HG03060 (cell line): ENCODE measurements at regions not wholly inside any gene's neighbourhood (a gene's known extent, or its start where the extent isn't known, plus 50 kb on each side); places are given as distances from the start of the nearest gene placed in this dataset.
A peak's percentile ranks its signal among the peaks of the same experiment; 100 is the strongest.
"Not testable (repeated sequence)": the region's sequence is repeated elsewhere in the genome, so short reads cannot be mapped to it uniquely, and the experiment has no call there.

Experiments used
- ATAC-seq: cut with Tn5 transposase; IDR thresholded peaks from one replicate; pipeline ENCODE4 v1.9.1; 2021; ENCODE audit warnings: low read depth, moderate number of reproducible peaks; ENCODE audit not compliant: unreplicated experiment

DNA sequence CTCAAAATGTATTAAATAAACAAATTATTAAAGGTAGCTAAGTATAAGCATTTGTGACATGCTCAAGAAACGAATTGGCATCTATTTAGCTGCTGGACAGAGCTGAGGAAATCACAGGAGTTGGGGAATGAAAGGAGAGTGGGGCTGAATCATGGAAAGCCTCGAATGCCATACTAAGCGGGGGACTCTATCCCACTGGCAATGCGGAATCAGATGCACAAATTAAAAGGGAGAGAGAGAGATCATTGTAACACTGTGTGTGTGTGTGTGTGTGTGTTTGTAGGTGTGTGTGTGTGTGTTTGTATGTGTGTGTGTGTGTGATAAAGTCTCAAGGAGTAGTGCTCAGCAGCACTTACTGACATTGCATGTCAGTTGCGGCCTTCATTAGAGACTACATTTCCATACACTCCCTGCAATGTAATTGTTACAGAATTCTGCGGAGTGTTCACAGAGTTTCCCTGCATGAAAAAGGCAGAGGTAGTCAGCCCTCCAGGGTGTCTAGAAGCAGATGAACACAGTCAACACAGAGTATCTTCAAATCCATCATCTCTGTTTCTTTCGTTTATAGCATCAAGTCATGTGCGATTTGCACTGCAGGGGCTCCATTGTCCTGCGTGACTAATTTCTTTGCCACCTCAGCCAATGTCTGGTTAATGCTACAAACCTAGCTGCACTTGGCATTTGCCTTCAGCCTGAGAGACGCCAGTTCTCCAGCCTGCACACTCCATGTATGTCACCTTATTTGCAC is 111.7 kb upstream of the CYRIA start:
- no peak for ATAC-seq

DNA sequence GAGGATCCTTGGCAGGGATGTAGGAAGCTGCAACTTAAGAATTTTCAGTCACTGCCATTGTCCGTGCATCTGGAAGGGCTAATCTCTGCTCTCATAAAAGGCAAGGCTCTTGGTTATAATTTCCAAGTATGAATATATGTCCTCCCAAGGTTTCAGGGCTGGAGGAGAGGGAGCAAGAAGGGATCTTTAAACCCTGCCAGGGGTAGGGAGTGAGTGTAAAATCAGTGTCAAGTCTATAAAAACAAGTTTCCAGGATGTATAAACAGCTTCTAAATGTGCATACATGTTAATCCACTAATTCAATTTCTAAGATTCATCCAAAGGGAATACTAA is 110.2 kb upstream of the CYRIA start:
- no peak for ATAC-seq

DNA sequence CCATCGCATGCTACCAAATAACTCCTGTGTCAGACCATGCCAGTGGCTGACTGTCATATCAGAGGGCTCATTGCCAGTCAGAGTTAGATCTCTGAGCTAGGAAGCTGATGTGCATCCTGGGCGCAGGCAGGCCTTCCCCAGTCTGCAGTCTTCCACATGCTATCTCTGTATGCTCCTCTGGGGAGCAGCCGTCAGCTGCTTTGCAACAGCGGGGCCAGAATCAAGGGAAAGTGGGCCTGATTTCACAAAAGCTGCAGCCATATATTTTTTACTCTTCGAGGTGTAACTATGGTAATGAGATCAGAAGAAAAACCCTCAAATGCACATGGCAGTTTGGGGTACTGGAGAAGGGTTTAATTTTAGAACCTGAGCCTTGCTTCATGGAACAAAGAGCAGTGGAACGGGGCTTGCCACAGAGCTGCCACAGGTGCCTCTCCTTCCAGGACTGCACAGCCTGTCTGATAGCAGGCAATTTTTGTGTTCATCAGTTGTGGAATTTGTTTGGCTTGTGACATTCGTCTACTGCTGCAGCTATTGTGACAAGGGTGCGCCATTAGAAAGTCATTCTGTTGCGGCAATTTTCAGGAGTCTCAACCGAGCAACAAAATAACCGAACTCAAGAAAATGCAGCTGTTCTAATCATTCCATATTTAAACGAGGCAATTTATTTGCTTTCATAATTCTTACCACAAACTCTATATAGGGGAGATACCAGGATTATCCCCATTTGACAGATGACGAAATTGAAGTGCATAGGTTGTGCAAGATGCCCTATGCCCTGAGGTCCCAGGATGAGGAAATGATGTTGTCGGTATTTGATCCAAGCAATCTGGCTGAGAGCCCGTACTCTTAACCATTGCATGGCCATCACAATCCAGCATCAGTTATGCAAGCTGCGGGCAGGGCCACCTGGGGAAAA is 109.6 kb upstream of the CYRIA start:
- no peak for ATAC-seq

DNA sequence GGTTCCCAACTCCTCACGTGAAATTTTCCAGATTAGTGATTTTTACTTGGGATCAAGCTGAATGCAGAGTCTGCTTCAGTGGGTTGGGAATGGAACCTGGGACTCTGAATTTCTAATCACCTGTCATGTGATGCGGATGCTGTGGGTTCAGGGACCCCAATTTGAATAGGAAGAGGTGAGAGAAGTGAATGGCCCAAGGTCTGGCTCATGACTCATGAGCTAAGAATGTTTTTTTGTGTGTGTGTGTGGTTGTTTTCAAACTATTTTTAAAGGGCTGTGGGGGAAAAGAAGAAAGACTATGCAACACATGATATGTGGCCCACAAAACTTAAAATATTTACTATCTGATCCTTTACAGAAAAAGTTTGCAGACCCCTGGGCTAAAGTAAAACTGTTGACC is 108.5 kb upstream of the CYRIA start:
- ATAC-seq: no peak

DNA sequence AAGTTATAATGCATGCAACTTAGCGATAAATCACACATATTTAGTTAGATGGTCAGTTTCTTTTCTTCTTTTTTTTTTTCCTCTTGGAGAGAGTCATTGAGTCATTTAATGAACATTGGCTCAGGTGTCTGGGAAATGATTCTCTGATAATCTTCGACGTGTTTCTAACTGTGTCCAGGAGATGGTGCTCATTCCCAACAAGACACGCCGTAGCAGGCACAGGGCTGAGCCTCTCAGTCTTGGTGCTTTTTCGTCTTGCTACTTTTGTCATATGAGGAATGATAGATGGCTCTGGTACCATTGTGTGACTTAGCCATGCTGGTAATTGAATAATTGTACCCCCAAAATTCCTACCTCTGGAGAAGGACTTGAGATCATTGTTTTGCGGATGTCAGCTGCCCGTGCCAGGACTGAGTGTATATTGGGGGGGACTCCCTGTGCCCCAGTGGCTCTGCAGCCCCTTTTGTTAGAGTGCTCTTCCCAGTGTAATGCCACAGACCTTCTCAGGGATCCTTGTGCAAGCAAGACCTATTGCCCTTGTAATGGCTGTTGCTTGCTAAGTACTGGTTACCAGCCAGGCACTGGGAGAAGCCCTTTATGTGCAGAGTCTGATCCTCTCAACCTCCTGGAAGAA is 107.6 kb upstream of the CYRIA start:
- ATAC-seq: no peak

DNA sequence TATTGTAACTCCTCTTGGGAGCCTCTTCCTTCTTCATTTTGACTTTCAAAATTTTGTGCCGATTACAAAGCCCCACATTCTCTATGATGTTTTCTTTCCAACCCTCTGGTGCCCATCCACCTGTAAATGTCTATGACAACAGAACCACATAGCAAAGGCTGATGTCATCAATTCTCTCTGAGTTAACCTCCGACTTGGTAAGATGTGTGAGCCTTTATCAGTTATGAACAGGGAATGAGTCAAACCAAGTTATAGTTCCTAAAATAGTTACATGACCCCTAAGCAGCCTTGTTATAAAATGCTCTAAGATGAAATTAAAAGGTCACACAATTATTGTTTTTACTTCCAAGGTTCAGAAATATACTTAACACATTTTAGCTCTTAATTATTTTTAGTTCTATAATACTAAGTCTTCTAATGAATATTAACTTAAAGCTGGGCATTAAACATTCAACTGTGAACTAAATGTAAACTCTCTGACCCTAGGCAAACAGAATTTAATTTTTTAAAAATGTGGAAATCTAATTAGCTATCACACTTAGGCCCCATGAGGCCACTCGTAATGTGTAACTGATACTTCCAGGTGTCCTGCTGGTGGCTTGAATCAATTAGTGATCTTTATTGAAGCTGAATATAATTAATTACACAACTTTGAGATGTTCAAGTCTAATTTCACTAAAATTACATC is 102.3 kb upstream of the CYRIA start:
- no peak for ATAC-seq

DNA sequence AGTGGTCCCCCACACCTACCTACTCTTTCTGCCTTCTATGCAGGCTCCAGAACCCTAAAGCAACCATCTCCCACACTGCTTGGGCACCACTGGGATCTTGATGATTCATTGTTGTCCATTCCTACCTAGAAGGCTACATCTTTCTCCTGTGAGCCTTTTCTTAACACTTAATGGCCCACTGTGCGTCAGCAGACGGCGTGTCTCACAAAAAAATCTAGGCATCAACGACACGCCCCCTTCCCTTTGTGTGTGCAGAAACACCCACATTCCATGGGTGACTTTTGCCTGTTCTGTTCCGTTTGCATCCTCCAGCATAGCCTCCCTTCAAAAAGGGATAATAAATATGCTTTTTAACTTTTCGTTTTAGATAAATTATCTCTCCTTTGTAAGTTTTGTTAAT is 99.7 kb upstream of the CYRIA start:
- ATAC-seq: no peak

DNA sequence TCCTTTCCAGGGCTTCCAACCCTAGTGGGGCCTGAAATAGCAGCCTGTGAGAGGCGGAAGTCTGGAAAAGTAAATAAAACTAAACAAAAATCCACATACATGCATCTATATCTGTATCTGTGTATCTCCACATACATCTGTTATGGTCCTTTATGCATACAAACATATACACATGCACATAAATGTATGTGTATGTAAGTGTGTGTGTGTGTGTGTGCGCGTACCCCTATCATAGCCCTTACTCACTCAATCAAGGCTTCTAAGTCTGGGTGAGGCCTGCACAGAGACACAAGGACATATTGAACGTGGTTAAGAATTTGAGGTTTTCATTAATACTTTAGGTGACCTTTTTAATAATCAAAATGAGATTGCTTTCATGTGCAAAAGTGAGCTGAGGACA is 98.9 kb upstream of the CYRIA start:
- ATAC-seq: no peak

DNA sequence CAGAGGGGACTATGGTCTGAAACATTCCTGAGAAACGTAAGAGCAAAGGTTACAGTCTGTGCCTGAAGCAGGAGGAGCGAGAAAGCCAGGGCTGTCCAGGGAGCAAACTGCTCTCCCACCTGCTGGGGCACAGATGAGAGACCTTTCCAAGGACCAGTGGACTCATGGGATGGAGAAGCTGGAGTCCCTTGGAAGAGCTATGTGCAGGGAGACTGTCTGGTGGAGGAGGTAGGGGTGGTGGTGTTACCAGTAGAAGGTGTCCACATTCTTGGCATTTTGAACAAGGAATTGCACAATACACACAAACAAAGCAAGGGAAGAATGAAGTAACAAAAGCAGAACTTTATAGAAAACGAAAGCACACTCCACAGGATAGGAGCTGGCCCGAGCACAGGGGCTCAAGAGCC is 97.9 kb upstream of the CYRIA start:
- ATAC-seq: no peak

DNA sequence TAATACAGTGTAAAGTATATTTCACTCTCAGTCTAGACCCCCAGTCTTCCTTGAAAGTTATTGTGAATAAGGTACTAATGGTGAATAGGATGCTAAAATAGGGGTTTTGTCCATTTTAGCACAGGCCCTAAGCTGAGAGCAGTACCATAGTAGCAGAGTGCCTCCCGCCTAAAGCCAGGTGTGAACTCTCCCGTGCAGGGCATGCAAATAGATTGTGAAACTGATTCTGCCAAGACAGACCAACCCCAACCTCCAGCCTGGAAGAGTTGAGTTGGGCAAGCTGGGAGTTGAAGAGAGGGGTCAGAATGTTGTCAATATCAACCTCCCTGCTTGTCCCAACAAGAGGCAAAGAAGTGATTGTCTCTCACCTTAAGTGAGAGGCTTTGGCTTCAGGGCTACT is 97.4 kb upstream of the CYRIA start:
- no peak for ATAC-seq

DNA sequence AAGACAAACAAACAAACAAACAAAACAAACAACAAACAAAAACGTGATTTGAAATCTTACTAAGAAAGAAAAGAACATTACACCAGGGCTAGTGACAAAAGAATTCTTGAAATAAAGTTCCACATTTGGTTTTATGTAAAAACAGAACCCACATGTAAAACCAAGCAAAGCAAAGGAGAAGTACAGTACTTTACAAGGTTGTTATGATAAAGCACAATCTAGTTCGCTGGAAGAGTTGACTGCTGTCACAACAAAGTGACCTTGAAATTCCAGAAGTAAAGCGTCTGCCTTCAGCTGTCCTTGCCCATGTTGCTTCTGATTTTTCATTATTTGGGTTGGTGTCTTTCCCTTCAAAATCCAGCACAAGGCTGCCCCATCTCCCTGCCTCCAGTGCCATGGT is 94.8 kb upstream of the CYRIA start:
- ATAC-seq: no peak

DNA sequence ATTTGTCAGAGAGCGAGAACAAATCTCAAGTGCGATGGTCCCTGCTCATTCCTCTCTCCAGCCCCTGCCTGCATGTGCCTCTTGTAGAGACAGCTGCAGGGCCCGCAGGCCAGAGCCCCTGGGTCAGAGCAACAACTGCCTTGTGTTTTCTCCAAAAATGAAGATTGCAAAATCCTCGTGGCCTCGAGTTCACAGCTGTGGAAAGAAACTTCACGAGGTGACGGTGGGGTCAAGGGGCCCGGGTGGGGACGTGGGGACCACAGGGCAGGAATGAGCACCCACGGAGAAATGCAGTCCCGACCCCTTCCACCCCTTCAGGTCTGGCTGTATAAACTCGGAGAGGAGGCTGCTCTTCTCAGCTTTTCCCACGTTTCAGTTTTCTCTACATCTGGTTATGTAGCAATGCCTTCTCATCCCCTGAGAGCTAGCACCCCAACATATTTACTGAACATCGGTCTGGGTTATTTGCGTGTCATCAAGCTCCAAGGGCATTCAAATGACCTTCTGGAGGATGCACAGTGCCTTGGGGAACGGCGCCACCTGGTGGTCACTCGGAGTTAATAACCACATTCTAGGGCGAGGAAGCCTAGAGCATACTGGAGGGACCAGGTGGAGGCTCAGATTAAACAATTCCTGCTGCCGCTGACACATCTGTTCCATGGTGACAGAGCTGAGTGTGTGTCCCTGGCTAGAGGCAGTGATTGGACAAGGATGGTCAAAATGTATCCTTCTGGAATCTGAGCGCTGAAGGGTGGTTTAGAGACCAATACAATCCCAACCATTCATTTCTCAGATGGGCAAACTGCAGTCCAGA is 91.4 kb upstream of the CYRIA start:
- ATAC-seq: peak; percentile 86

DNA sequence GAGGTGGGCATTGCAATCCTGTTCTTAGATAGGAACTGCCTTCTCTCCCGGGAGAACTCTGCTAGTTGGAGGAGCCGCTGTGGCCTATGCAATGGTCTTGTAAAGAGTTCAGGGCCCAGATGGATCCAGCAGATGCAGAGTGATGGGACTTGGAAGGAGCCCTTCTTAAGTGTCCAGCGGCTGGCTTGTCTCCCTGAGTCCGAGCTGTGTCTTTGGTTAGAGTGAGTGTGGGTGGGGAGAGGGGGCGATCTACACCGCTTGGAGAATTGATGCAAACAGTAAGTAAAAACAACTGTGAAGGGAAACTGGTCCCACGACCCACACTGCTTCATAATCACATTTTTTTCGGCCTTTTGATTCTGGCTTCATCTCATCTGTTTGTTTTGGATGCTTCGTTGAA is 89.8 kb upstream of the CYRIA start:
- no peak for ATAC-seq

DNA sequence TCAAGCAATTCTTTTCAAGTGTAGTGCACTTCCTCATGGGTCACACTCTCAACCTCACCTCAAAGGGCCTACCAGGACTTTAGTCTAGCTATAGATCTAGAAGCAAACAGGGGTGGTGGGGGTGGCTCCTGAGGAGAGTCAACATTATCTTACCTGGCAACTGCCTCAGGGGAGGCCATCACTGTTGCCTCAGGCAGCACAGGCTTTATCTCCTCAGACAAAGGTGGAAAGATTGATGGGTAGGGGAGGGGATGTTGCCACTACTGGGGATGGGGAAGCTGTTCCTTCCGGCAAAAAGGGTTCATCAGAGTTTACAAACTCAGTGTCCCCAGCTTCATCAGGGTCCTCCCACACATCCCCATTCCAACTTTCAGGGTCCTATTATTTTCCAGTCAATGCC is 87.4 kb upstream of the CYRIA start:
- not testable (repeated sequence) for ATAC-seq

DNA sequence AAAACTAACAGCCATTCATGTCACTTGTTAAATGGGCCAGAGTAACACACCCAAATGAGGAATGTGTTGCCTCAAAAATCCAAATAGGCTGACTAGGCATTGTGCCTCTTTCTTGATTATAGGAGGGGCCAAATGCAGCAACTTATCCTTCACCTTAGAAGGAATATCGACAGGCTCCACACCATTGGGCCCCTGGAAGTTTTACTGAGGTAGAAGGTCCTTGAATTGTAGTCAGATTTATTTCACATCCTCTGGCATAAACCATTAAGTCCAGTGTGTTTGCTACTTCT is 85.2 kb upstream of the CYRIA start:
- not testable (repeated sequence) for ATAC-seq

DNA sequence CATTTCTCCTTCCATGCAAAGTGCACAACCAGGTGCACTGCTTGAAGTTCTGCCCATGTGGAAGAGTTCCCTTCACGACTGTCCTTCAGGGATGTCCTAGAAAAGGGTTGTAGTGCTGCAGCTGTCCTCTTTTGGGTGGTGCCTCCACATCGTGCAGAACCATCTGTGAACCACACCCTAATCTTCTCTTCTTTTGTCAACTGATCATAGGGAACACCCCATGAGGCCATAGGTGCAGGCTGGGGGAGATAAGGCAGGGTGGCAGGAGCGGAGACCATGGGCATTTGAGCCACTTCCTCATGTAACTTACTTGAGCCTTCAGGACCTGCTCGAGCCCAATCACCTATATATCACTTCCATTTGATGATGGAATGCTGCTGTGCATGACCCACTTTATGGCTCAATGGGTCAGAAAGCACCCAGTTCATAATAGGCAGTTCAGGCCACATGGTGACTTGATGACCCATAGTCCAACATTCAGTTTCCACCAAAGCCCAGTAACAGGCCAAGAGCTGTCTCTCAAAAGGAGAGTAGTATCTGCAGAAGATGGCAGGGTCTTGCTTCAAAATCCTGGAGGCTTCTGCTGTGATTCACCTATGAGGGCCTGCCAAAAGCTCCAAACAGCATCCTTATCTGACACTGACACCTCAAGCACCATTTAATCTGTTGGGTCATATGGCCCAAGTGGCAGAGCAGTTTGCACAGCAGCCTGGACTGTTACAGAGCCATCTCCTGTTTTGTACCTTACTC is 84.7 kb upstream of the CYRIA start:
- ATAC-seq: no peak

DNA sequence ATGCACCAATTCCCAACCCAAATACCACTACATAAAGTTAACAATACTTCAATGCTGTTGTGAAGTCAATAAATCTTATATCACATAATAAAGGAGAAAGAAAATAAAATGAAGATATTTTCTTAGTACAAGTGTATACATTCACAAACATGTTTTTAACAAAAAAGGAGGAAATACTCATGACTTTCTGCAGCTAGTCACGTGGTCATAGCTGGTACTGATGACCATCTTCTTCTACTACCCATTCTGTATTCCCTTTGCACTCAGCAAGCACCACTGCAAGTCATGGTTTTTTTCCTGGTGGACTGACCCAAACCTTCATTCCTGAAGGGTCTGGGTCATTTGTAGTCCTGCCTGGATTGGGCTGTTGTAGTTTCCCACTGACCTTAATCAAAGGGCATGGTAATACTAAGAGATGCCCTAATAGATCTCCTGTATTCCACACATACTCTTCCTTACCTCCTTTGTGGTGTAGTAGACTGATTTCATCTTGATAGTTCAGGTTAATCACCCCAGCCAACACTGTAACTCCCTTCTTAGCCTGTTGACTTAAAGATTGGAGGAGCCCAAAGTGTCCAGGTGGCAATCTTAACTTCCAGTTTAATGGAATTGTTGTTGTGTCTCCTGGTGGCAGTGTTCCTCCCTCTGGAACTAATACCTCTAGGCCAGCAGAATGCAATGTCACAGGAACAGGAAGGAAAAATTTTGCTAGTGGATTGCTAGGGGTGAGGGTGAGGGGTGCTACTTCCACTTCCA is 83.1 kb upstream of the CYRIA start:
- ATAC-seq: not testable (repeated sequence)

DNA sequence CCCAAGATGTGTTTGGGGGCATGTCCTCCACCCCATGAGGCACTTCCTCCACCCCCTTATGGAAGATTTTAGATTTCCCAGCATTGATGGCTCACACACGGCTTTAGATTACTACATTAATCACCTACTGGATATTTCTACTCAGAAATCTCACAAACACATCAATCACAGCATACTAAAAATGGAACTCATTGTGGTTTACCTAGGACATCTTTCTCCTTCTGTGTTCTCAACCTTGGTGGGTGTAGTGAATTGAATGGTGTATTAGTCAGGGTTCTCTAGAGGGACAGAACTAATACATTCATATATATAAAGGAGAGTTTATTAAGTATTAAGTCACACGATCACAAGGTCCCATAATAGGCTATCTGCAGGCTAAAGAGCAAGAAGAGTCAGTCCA is 82.1 kb upstream of the CYRIA start:
- no peak for ATAC-seq

DNA sequence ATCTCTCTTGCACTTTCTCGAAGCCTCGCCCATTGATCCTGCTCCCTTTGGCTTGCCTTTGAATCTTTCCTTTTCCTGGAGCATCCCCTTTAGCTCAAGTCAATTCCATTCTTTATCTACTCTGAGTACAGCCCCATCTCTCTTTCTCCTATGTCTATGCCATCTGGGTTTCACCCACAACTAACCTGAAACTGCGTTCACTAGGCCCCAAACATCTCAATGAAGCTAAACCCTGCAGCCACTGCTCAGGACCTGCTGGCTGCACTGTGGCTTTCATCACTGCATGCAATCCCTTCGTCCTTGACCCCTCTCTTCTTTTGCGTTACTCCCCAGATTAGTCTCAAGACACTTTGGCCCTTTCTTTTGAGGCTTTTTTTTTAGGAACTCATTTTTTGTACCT is 81.6 kb upstream of the CYRIA start:
- no peak for ATAC-seq
